ENCODE measurements at regions not wholly inside any gene's neighbourhood (a gene's known extent, or its start where the extent isn't known, plus 50 kb on each side); places are given as distances from the start of the nearest gene placed in this dataset.

DNA sequence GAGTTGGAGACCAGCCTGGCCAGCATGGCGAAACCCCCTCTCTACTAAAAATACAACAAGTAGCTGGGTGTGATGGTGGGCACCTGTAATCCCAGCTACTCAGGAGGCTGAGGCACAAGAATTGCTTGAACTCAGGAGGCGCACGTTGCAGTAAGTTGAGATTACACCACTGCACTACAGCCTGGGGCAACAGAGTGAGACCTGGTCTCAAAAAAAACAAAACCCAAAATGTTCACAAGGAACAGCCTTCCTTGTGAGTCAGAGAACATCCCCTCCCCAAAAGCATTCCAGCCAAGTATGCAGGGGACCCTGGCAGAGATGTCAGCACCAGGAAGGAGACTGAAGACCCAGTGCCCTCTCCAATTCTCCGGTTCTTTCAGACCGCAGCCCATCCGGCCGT, 314.9 kb upstream of the TSHZ3 start:
- H3K27ac ChIP-seq = no peak overlapping the region
- TF ChIP-seq, protein P1, sequence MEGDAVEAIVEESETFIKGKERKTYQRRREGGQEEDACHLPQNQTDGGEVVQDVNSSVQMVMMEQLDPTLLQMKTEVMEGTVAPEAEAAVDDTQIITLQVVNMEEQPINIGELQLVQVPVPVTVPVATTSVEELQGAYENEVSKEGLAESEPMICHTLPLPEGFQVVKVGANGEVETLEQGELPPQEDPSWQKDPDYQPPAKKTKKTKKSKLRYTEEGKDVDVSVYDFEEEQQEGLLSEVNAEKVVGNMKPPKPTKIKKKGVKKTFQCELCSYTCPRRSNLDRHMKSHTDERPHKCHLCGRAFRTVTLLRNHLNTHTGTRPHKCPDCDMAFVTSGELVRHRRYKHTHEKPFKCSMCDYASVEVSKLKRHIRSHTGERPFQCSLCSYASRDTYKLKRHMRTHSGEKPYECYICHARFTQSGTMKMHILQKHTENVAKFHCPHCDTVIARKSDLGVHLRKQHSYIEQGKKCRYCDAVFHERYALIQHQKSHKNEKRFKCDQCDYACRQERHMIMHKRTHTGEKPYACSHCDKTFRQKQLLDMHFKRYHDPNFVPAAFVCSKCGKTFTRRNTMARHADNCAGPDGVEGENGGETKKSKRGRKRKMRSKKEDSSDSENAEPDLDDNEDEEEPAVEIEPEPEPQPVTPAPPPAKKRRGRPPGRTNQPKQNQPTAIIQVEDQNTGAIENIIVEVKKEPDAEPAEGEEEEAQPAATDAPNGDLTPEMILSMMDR (conservative IDR thresholded peaks at IDR 0.05) = no peak

DNA sequence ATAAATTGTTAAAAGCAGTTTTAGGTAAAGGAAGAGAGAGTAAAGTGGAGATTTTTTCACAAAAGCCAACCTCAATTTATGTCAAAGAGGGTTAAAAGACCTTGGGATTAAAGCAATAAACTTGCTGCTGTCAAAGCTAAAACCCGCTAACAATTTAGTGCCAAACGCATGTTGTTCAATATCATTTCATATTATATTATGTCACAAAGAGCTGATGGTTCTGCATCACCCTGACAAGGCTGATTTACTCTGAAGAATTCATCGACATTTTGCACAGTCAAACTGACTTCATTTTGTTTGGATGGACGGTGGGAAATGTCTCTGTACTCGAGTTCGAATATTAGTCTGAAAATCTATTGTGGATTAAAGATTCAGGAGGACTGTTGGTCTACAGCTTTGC, 315.8 kb upstream of the TSHZ3 start:
- TF ChIP-seq, protein P1 (conservative IDR thresholded peaks at IDR 0.05) = no peak
- no peak overlapping the region for H3K27ac ChIP-seq

DNA sequence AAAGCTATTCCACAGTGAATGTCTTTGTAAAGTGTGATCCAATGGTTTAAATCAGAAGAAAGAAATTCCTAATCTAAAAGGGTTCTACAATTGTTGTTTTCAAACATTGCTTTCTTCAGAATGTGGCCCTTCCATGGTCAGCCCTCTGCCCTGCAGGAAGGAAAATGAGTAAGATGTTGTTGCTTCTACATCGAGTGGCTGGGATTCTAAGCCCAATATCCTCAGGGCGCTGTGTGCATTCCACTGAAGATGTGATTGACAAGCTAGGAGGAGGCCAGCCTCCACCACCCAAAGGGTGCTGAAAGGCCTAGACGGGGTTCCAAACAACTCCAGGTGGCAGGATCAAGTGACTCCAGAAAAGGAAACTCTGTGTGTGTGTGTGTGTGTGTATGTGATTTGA, 316.9 kb upstream of the TSHZ3 start:
- TF ChIP-seq, protein P1 (conservative IDR thresholded peaks at IDR 0.05) = no peak
- H3K27ac ChIP-seq = no peak overlapping the region

DNA sequence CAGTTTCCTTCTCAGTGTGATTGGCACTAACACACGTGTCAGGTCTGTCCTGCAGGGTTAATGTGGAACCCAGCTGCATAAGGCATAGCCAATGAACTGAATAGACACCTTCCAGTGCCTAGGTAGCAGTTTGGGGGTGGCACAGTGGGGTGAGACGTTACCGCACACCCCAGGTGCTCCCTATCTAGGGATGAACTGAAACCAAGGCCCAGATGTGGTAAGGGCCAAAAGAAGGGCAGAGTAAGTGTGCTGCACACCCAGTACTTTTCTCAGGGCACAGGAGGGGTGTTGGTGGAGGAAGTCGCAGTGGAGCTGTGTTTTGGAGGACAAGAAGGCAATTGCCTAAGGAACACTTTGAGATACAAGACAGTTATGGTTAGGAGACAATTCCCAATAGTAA, 317.9 kb upstream of the TSHZ3 start:
- TF ChIP-seq, protein P1 (conservative IDR thresholded peaks at IDR 0.05) = no peak
- no peak overlapping the region for H3K27ac ChIP-seq

DNA sequence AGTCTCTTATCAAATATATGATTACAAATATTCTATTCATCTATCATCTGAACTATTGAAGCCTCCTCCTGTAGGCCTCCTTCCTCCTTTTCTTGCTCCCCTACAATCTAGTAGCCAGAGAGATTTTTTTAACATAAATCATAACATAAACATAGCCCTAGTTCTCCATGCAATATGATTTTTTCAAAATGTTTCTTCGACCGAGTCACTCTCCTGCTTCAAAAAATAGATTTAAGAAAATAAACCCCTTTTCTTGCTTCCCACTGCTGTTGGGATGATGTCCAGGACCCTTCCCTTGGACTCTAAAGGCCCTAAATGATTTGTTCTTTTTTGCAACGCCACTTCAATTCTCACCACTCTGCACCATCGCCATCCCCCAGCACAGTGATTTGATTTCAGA, 319.7 kb upstream of the TSHZ3 start:
- TF ChIP-seq, protein P1 (conservative IDR thresholded peaks at IDR 0.05) = no peak
- H3K27ac ChIP-seq = no peak overlapping the region

DNA sequence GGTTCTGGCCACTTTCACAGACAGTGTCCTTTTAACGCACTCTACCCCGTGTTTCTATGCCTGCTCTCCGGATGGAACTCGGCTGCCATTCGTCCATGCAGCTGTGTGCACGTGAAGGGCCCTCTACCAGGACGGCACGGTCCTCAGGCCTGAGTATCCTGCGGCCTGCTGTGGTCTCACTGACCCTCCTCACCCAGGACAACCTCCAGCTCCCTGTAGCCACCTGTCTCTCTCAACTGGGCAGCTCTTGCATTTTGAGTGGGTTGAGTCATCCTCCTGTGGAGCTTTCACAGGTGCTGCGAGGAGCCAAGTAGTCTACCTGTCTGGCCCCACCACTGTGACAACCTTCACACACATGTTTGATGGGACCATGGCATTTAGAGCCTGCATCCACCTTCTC, 321.7 kb upstream of the TSHZ3 start:
- no peak overlapping the region for H3K27ac ChIP-seq
- TF ChIP-seq, protein P1 (conservative IDR thresholded peaks at IDR 0.05) = no peak

DNA sequence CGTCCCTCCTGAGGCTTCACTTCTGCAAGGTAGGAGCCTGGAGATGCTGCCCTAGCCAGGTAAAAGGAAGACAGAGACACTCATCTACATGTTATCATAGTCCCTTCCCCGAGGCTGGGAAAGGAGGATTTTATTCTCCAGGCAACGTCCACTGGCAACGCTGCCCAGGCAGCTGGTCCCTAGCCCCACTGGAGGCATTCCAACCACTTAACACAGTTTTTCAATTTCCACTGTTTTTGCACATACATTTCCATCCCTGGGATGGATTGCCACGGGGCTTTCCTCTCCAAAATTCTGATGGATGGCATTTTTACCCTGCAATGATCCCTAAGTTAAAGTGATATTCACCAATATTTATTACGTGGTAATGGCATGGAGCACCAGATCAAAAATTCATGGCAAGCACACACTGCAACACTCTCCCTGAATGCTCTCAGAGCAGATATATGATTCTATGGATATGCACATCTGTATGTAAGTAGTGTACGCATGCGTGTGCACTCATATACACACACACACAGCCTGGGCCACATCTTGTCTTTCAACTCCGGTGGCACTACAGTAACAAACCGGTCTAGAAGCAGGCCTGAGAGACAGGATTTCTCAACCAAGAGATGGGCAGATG, 322.3 kb upstream of the TSHZ3 start:
- no peak overlapping the region for H3K27ac ChIP-seq
- TF ChIP-seq, protein P1 (conservative IDR thresholded peaks at IDR 0.05) = no peak
